ENCODE measurements at regions not wholly inside any gene's neighbourhood (a gene's known extent, or its start where the extent isn't known, plus 50 kb on each side); places are given as distances from the start of the nearest gene placed in this dataset.

GRCh38 chr6:22036275-22036674 lies 260.6 kb downstream of the PRL start:
- Histone ChIP-seq H3K9me3 (ENCODE audit: low read depth, low read length) (no peaks in the 10 kb centered on the region), H3K27ac (no peak overlapping the region), H3K4me3 (no peak overlapping the region), H3K9ac (ENCODE audit: insufficient read length) (no peak overlapping the region), H3K36me3 (ENCODE audit: insufficient read depth, low read length) (no peaks in the 10 kb centered on the region)
- DNase-seq (ENCODE audit: low read depth, low spot score): no peak
- no peak for TF ChIP-seq POLR2AphosphoS5 (IDR thresholded peaks at IDR 0.05; ENCODE audit: borderline replicate concordance, low read depth, low read length)
- no peak for TF ChIP-seq FOXP2 (optimal IDR thresholded peaks at IDR 0.05; ENCODE audit: control extremely low read depth, extremely low read length, insufficient read depth)
- no peak for TF ChIP-seq EZH2 (IDR thresholded peaks at IDR 0.05)

DNA sequence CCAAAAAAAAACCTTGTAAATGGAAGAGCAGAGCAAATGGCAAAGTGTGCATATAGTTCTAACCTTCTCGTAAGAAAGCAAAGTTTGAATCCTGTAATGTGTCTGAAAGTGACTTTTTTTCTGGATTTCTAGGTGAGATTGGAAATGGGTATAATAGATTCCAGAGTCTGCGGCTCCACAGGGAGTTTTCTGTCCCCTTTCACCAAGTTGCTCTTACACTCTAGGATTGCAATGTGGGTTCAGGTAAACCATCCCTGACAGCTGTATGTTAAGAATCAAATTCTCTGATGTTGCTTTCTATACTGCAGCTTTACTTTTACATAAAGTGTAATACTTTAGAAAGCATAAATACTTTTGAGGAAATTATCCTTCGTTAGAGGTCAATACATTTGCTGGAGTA lies 260.1 kb downstream of the PRL start:
- H3K27ac ChIP-seq: no peak overlapping the region
- no peaks in the 10 kb centered on the region for H3K36me3 ChIP-seq (ENCODE audit: insufficient read depth, low read length)
- no peak overlapping the region for H3K4me3 ChIP-seq
- DNase-seq (ENCODE audit: low read depth, low spot score): no peak
- no peak overlapping the region for H3K9ac ChIP-seq (ENCODE audit: insufficient read length)
- TF ChIP-seq FOXP2 (optimal IDR thresholded peaks at IDR 0.05; ENCODE audit: control extremely low read depth, extremely low read length, insufficient read depth): no peak
- TF ChIP-seq POLR2AphosphoS5 (IDR thresholded peaks at IDR 0.05; ENCODE audit: borderline replicate concordance, low read depth, low read length): no peak
- no peak for TF ChIP-seq EZH2 (IDR thresholded peaks at IDR 0.05)
- H3K9me3 ChIP-seq (ENCODE audit: low read depth, low read length): no peaks in the 10 kb centered on the region

- Histone ChIP-seq H3K27ac (no peak overlapping the region), H3K9ac (ENCODE audit: insufficient read length) (no peak overlapping the region), H3K36me3 (ENCODE audit: insufficient read depth, low read length) (no peaks in the 10 kb centered on the region), H3K9me3 (ENCODE audit: low read depth, low read length) (no peaks in the 10 kb centered on the region), H3K4me3 (no peak overlapping the region)
- DNase-seq (ENCODE audit: low read depth, low spot score): no peak
- no peak for TF ChIP-seq POLR2AphosphoS5 (IDR thresholded peaks at IDR 0.05; ENCODE audit: borderline replicate concordance, low read depth, low read length)
- no peak for TF ChIP-seq FOXP2 (optimal IDR thresholded peaks at IDR 0.05; ENCODE audit: control extremely low read depth, extremely low read length, insufficient read depth)
- no peak for TF ChIP-seq EZH2 (IDR thresholded peaks at IDR 0.05)
These were observed 254.9 kb downstream of the PRL start for GRCh38 chr6:22041797-22042480.

DNA sequence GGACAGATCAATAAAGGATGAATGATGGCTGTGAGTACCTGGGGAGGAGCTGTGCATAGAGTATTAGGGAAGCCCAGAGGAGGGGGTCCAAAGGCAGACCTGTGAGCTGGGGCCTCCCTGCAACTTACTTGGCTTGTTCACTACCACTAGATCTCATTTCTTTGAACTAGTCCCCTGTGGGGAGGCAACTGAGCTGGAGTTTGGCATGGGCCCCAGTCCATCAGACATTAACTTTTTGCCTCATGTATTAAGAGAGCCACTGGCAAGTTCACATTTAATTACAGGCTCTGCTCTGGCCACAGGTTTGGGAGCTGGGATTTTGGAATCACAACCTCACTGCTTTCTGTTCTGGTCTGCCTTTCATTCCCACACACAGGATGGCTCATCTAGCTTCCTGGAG lies 254.1 kb downstream of the PRL start:
- no peak overlapping the region for H3K4me3 ChIP-seq
- H3K36me3 ChIP-seq (ENCODE audit: insufficient read depth, low read length): no peaks in the 10 kb centered on the region
- DNase-seq (ENCODE audit: low read depth, low spot score): no peak
- H3K9ac ChIP-seq (ENCODE audit: insufficient read length): no peak overlapping the region
- TF ChIP-seq EZH2 (IDR thresholded peaks at IDR 0.05): no peak
- no peak for TF ChIP-seq FOXP2 (optimal IDR thresholded peaks at IDR 0.05; ENCODE audit: control extremely low read depth, extremely low read length, insufficient read depth)
- no peak for TF ChIP-seq POLR2AphosphoS5 (IDR thresholded peaks at IDR 0.05; ENCODE audit: borderline replicate concordance, low read depth, low read length)
- no peak overlapping the region for H3K27ac ChIP-seq
- no peaks in the 10 kb centered on the region for H3K9me3 ChIP-seq (ENCODE audit: low read depth, low read length)

DNA sequence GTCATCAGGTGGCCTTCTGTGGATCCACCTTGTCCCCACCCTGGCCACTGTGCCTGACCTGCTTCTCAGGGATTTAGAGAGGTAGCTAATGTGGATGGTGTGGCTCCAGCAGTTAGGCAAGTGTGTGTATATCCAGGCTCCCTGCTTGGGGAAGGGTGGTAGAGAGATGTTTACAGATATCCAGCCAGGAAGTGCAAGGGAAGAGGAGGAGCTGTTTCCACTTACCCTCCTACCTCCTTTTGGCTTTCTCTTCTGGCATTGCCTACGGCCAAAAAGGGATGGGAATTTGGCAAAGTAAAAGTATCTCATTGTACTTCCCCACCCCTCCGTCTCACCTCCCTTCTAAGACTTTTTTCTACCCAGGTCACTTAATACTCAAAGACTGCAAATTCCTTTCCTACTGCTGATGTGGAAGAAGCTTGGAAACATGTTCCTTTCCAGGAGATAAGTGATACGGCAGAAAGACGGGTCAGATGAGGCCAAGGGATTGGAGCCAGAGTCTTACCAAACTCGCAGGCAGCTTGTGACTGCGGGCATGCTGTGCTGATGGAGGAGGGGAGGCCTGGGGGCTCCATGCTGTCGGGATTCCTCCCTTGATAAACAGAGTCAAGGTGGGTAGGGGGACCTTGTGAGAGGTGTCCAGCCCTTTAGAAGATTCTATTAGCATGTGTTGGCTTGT lies 253.4 kb downstream of the PRL start:
- DNase-seq (ENCODE audit: low read depth, low spot score): no peak
- Histone ChIP-seq H3K9ac (ENCODE audit: insufficient read length) (no peak overlapping the region), H3K4me3 (no peak overlapping the region), H3K9me3 (ENCODE audit: low read depth, low read length) (no peaks in the 10 kb centered on the region), H3K27ac (no peak overlapping the region), H3K36me3 (ENCODE audit: insufficient read depth, low read length) (no peaks in the 10 kb centered on the region)
- TF ChIP-seq FOXP2 (optimal IDR thresholded peaks at IDR 0.05; ENCODE audit: control extremely low read depth, extremely low read length, insufficient read depth) (no peak), POLR2AphosphoS5 (IDR thresholded peaks at IDR 0.05; ENCODE audit: borderline replicate concordance, low read depth, low read length) (no peak), EZH2 (IDR thresholded peaks at IDR 0.05) (no peak)

DNA sequence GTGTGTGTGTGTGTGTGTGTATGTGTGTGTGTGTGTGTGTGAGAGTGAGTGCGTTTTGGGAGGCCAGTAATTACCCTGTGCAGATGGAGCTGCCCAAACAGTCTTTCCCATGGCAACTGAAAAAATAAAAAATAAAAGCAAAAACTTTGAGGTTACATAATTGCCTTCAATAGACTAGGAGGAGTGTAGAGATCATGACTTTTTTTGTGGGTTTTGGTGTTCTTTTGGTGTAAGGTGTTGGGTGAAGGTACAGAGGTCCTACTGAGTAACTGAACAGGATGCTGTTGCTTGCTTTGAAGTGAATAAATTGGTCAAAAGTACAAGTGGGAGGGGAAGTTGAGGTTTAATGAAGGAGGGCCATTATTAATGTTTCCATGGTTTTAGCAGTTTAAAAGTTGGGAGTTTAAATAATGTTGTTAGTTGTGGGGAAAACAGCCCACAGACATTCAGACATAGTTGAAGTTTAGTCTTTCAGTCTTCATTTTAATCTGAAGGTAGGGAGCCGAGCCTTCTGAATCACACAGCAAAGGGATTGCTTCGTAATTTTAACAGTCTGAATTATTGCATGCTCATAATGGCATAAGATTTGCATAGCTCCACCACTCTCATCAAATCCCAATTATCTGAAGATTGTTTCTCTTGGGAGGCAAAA lies 251.4 kb downstream of the PRL start:
- no peaks in the 10 kb centered on the region for H3K9me3 ChIP-seq (ENCODE audit: low read depth, low read length)
- H3K9ac ChIP-seq (ENCODE audit: insufficient read length): no peak overlapping the region
- no peak overlapping the region for H3K27ac ChIP-seq
- H3K36me3 ChIP-seq (ENCODE audit: insufficient read depth, low read length): no peaks in the 10 kb centered on the region
- H3K4me3 ChIP-seq: no peak overlapping the region
- TF ChIP-seq EZH2 (IDR thresholded peaks at IDR 0.05) (no peak), POLR2AphosphoS5 (IDR thresholded peaks at IDR 0.05; ENCODE audit: borderline replicate concordance, low read depth, low read length) (no peak), FOXP2 (optimal IDR thresholded peaks at IDR 0.05; ENCODE audit: control extremely low read depth, extremely low read length, insufficient read depth) (no peak)
- DNase-seq (ENCODE audit: low read depth, low spot score): no peak

- Histone ChIP-seq H3K9ac (ENCODE audit: insufficient read length) (no peak overlapping the region), H3K27ac (no peak overlapping the region), H3K36me3 (ENCODE audit: insufficient read depth, low read length) (no peaks in the 10 kb centered on the region), H3K4me3 (no peak overlapping the region), H3K9me3 (ENCODE audit: low read depth, low read length) (no peaks in the 10 kb centered on the region)
- TF ChIP-seq FOXP2 (optimal IDR thresholded peaks at IDR 0.05; ENCODE audit: control extremely low read depth, extremely low read length, insufficient read depth) (no peak), POLR2AphosphoS5 (IDR thresholded peaks at IDR 0.05; ENCODE audit: borderline replicate concordance, low read depth, low read length) (no peak), EZH2 (IDR thresholded peaks at IDR 0.05) (no peak)
- DNase-seq (ENCODE audit: low read depth, low spot score): no peak
These were observed 247.8 kb downstream of the PRL start for GRCh38 chr6:22049002-22049401.

DNA sequence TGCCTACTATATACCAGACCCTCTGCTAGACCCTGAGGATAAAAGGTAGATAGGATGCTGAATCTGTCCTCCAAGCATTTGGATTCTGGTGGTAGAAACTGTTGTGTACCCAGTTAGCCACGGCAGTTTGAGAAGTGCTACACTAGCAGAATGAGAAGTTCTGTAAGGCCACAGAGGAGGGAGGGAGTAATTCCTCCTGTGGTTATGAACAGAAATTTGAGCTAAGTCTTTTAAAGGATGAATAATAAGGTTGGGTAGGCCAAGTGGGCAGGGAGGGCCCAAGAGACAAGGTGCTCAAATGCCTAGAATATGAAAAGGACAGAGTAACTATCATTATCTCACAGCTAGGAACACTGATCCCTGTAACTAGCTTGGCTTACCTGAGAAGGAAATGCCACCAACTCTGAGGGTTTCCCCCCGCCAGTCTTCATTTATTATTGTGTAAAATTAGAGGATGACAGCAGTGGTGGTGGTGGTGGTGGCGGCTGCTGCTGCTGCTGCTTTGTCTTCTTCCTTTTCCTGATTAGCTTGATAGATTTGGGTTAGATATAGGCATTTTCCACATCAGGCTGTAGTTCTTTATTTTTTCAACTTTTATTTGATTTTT lies 243.3 kb downstream of the PRL start:
- H3K27ac ChIP-seq: no peak overlapping the region
- H3K9me3 ChIP-seq (ENCODE audit: low read depth, low read length): no peaks in the 10 kb centered on the region
- H3K36me3 ChIP-seq (ENCODE audit: insufficient read depth, low read length): no peaks in the 10 kb centered on the region
- no peak overlapping the region for H3K4me3 ChIP-seq
- TF ChIP-seq FOXP2 (optimal IDR thresholded peaks at IDR 0.05; ENCODE audit: control extremely low read depth, extremely low read length, insufficient read depth): no peak
- no peak for TF ChIP-seq EZH2 (IDR thresholded peaks at IDR 0.05)
- TF ChIP-seq POLR2AphosphoS5 (IDR thresholded peaks at IDR 0.05; ENCODE audit: borderline replicate concordance, low read depth, low read length): no peak
- H3K9ac ChIP-seq (ENCODE audit: insufficient read length): no peak overlapping the region
- no peak for DNase-seq (ENCODE audit: low read depth, low spot score)
